Right cardiac atrium (tissue), 5 donors: ENCODE measurements at regions not wholly inside any gene's neighbourhood (a gene's known extent, or its start where the extent isn't known, plus 50 kb on each side); places are given as distances from the start of the nearest gene placed in this dataset.
A peak's percentile ranks its signal among the peaks of the same experiment; 100 is the strongest.
"Not testable (repeated sequence)": the region's sequence is repeated elsewhere in the genome, so short reads cannot be mapped to it uniquely, and the experiment has no call there.

ENCODE experiments used
- ATAC-seq, 2 donors: fragments of 200-7000 bp; cut with Tn5 transposase; one replicate each; pipeline versions ENCODE4 v1.8.0 to v1.9.1; 2020; ENCODE audit warnings: moderate library complexity in 2 of 2, mild to moderate bottlenecking in 1 of 2
- DNase-seq, 3 donors: peaks; one replicate each; pipeline ENCODE4 v3.0.0-alpha.2; 2020
- H3K27ac ChIP-seq: one replicate; pipeline ENCODE4 v1.5.1; 2013; ENCODE audit warnings: mild to moderate bottlenecking, low read length, control low read depth, moderate library complexity
- H3K27me3 ChIP-seq: one replicate; pipeline ENCODE4 v1.6.1; 2013; ENCODE audit not compliant: control insufficient read depth, insufficient read depth
- H3K4me1 ChIP-seq: one replicate; pipeline ENCODE4 v1.6.1; 2013; ENCODE audit warnings: low read length; ENCODE audit not compliant: control insufficient read depth, insufficient read depth
- H3K4me3 ChIP-seq: one replicate; pipeline ENCODE4 v1.5.1; 2013; ENCODE audit warnings: low read length, control low read depth
- H3K9me3 ChIP-seq: one replicate; pipeline ENCODE4 v1.6.1; 2013; ENCODE audit warnings: low read length; ENCODE audit not compliant: control insufficient read depth
- WGBS: extraction: QIAGEN DNeasy Blood & Tissue Kit; methylation state at CpG from one replicate; pipeline ENCODE4 v1.1.7; 2013; 5-methylcytosine and 5-hydroxymethylcytosine counted together
- intact Hi-C, 4 donors: fragments of 100-400 bp; cut with DNase I; formaldehyde crosslinking; loops; one replicate each; pipeline versions ENCODE4 v1.11.0 to v1.14.0; 2022 to 2023
- donor health status: healthy with polysubstance abuse.
- donor health status: DM: no; HTN: yes; CAD: no.
- donor health status: DM: no; HTN: no; CAD: no.
- donor health status: DM: no; HTN: yes; CAD: no; lungs with severe emphysema.
- donor health status: DM: yes; HTN: yes; CAD: no.

DNA sequence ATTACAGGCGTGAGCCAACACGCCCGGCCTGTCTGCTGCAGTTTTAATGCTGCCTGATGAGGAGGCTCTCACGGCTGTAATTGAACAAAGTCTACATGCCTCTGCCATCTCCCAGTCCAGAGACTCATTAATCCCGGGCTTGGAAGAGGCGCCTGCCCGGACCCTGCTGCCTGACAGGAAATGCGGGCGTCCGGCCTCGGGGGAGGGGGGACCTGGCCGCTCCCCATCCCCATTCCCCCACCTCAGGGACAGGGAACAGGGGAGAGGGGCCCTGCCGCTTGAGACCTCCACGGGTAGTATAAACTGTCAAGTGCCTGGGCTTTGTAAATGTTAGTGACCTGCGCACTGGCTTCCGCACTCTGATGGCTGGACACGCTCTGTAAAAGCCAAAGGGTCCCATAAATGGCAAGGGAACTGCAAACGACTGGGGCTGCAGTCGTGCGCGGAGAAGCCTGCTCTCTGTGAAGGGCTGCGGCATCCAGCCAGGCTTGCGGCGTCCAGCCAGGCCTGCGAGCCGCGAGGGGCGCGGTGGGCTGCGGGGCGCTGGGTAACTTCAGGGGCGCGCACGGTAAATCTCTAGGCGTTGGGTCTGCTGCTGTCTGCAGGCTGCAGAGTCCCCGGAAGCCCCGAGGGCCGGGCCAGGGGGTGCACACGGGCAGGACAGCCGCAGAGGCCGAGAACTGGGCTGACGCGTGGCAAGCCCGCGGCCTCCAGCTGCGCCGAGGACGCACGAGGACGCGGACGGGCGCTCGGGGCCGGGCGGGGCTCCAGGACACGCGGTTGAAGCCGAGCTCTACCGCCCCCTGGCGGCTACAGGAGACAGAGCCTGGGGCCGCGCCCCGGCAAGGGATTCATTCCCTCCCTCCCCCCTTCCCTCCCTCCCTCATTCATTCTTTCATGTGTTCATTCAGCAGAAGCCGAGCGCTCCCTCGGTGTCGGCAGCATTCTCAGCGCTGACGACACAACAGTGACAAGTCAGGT, 78.4 kb downstream of the KCNJ18 start:
- H3K4me1 ChIP-seq, H3K9me3 ChIP-seq, H3K27me3 ChIP-seq, H3K27ac ChIP-seq, DNase-seq, intact Hi-C loops, H3K4me3 ChIP-seq: not testable (repeated sequence)
- ATAC-seq: peak; percentile 82 to 93
- WGBS: 26% methylated on average over 35 of the region's 70 CpGs

DNA sequence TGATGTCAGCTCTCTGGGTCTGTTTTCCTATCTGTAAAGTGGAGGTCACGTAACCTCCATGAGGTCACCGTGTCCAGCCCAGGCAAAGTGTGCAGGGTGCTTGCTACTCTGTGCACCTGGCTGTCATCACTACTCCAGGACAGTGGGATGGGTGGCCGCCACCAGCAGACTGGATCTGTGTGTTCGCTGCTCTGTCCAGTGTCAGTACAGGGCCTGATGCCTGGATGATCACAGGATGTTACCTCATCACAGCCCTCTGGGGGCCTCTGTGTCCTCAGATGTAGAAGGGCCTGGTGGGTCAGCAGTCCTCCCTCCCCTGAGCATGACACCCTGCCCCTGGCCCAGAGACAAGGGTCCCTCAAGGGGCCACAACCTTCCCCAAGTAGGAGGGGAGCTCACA, 80.0 kb downstream of the KCNJ18 start:
- intact Hi-C loops: no loop called here
- Histone ChIP-seq H3K9me3 (no peaks in the 10 kb centered on the region), H3K27ac (no peak overlapping the region), H3K4me3 (no peak overlapping the region), H3K4me1 (no peaks in the 10 kb centered on the region), H3K27me3 (no peaks in the 10 kb centered on the region)
- 66% methylated on average over 4 of the region's 4 CpGs for WGBS
- DNase-seq (no peak), ATAC-seq (no peak)

DNA sequence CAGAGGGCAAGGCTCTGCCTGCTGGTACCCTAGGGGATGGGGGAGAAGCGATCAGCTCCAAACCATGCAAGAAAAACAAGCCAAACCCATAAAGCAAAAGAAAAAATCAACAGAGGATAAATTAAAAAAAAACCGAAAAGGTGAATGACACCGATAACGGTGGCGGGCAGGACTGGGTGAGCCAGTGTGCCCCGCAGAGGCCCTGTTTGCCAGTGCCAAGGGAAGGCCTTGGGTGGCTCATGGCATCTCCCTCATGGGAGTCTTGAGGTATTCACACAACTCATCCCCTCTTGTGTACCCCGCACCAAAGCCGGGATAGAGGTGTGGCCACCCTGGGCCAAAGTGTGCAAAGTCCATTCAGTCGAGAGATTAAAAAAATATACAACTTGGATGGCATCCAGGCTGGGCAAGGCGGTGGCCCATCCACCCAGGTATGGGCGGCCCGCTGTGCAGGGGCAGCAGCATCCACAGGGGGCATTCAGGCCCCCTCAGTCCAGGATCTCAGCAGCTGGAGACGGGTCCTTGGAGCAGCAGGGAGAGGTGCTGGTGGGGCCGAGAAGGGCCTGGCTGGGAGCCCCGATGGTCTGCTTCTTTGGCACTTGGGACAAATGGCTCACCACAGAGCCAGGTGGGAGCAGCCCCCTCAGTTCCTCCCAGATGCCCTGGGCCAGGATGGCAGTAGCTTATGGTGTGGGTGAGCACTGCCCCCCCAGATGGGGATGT, 80.8 kb downstream of the KCNJ18 start:
- DNase-seq, H3K27ac ChIP-seq, H3K4me3 ChIP-seq, intact Hi-C loops, ATAC-seq, H3K4me1 ChIP-seq, H3K27me3 ChIP-seq, H3K9me3 ChIP-seq: not testable (repeated sequence)
- 87% methylated on average over 15 of the region's 15 CpGs for WGBS

DNA sequence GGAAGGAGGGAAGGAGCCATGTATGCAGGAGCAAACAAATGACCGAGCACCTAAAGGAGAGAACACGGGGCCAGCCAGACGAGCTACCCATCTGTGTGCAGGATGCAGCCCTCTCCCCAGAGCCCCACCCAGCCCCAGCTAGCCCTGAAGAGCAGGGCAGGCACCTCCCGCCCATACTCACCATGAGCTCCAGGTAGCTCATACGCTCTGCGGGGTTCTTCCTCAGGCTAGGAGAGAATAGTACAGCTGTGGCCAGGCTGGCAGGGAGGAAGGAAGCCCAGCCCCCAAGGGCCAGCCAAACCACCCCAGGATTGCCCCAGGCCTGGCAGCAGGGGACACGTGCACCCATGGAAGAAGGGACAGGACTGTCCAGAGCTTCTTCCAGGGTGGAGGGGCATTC, 81.9 kb downstream of the KCNJ18 start:
- no peak for ATAC-seq
- WGBS: 72% methylated on average over 7 of the region's 7 CpGs
- no peaks in the 10 kb centered on the region for H3K9me3 ChIP-seq
- DNase-seq: no peak
- intact Hi-C loops: no loop called here
- no peak overlapping the region for H3K27ac ChIP-seq
- no peaks in the 10 kb centered on the region for H3K4me1 ChIP-seq
- no peak overlapping the region for H3K4me3 ChIP-seq
- no peaks in the 10 kb centered on the region for H3K27me3 ChIP-seq

DNA sequence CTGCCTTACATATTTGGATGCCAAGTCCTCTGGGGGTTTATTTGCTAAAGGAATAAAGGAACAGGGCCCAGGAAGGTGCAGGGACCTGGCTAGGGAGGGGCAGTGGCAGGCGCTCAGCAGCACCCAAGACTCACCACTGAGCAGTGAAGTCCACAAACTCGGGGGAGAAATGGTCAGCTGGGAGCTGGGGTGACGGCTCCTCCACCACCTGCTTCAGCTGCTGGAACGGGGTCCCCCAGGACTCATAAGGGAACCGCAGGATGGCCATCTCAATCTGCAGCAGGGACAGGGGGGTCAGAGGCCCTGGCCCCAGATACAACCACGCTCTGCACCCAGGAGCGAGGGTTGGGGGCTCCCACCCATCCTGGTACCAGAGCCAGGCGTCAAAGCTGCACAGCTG, 83.2 kb downstream of the KCNJ18 start:
- DNase-seq, H3K4me1 ChIP-seq, intact Hi-C loops, H3K27me3 ChIP-seq, H3K27ac ChIP-seq, ATAC-seq, H3K9me3 ChIP-seq, H3K4me3 ChIP-seq: not testable (repeated sequence)
- 69% methylated on average over 8 of the region's 8 CpGs for WGBS

DNA sequence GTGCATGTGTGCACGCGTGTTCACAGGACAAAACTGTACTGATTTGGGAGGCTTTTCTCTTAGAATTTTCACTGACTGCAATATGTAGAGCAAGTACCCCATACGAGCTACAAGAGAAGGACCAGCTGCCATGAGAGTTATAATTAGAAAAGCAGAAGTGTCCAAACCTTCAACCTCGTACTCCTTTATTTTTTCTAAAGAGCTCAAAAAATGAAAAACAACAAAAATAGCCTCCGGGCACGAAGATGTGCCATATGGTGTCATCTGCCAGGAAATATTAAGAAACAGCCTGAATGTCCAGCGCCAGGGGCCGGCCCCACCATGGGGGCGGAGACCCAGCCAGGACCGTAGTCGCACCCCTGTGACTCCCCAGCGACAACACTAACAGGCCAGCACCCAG, 84.6 kb downstream of the KCNJ18 start:
- intact Hi-C loops, H3K4me1 ChIP-seq, DNase-seq, H3K4me3 ChIP-seq, H3K27me3 ChIP-seq, H3K27ac ChIP-seq, ATAC-seq, H3K9me3 ChIP-seq: not testable (repeated sequence)
- WGBS: 82% methylated on average over 11 of the region's 12 CpGs

DNA sequence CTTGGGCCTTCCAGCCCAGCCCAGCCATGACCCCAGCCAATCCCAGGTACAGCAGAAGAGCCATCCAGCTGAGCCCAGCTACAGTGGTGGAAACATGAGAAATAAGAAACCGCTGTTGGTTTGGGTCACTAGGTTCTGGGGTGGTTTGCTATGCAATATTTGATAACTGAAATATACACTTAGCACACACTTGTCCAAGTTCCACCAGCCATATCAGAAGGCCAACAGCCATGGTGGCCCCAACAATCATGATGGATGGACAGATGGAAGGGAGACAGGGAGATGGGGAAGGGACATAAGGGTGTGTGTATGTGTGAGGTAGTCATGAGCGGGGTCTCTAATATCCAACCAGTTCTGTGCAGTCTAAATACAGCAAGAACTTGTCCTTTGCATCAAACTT, 86.5 kb downstream of the KCNJ18 start:
- H3K4me1 ChIP-seq, H3K9me3 ChIP-seq, H3K27ac ChIP-seq, H3K4me3 ChIP-seq, DNase-seq, intact Hi-C loops, H3K27me3 ChIP-seq, ATAC-seq: not testable (repeated sequence)
- WGBS: 87% methylated on average over 2 of the region's 2 CpGs

DNA sequence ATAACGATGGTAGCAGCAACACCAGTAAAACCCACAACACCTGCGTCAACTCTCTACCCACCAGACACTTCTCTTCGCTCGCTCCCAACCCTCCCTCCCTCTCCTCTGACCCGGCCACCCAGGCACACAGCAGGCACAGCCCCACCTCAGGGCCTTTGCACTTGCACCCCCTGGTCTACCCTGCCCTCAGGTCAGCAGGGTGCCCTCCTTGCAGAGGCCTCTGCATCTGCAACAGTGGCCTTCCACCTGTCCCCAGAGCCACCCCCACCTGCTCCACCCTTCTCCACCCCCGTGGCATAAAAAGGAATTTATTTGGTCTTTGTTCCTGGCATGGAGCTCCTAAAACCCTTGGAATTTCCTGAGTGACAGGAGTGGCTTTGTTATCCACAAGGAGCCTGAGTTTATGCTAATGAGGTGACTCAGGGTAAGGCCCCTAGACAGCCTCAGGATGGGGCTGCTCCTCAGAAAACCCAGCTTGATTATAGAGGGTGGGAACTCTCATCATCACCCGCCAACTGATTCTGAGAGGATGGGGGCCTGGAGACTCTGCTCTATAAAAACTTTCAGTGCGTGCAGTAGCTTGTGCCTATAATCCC, 88.1 kb downstream of the KCNJ18 start:
- H3K4me3 ChIP-seq, H3K9me3 ChIP-seq, DNase-seq, H3K4me1 ChIP-seq, H3K27me3 ChIP-seq, intact Hi-C loops, H3K27ac ChIP-seq: not testable (repeated sequence)
- ATAC-seq: peak in 1 of 2 donors; percentile 45
- WGBS: 79% methylated on average over 7 of the region's 8 CpGs

DNA sequence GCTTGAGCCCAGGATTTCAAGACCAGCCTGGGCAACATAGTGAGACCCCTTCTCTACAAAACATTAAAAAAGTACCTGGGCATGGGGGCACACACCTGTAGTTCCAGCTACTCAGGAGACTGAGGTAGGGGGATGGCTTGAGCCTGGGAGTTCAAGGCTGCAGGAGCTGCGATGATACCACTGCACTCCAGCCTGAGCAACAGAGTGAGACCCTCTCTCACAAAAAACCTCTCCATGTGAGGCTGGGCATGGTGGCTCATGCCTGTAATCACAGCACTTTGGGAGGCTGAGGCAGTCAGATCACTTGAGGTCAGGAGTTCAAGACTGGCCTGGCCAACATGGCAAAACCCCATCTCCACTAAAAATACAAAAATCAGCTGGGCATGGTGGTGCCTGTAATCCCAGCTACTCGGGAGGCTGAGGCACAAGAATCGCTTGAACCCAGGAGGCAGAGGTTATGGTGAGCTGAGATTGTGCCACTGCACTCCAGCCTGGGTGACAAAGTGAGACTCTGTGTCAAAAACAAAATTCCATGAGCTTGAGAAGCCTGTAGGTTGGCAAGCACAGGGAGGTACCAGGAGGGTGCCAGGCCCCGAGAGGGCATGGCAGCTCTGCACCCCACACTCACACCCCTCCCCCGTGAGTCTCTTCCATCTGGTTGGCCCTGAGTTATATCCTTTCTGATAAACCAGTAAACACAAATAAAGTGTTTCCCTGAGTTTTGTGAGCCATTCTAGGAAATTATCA, 88.8 kb downstream of the KCNJ18 start:
- H3K27ac ChIP-seq, H3K4me1 ChIP-seq, H3K4me3 ChIP-seq, ATAC-seq, intact Hi-C loops, H3K9me3 ChIP-seq, DNase-seq, H3K27me3 ChIP-seq: not testable (repeated sequence)
- WGBS: 59% methylated on average over 5 of the region's 5 CpGs

DNA sequence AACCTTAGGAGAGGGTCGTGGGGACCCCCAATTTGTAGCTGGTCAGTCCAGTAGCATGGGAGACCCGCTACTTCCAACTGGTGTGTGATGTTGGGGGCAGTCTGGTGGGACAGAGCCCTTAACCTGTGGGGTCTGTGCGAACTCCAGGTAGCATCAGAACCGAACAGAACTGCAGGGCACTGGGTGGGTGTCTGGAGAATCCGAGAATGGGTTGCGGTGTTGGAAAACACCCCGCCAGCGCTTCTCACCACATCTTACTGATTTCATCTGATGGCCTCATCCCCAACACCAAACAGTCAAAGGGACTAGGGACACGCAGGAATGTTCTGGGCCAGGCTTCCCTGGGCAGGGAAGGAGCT, 89.3 kb downstream of the KCNJ18 start:
- DNase-seq: not testable (repeated sequence)

More for the DNA sequence above, 89.3 kb downstream of the KCNJ18 start:
- intact Hi-C loops, H3K27me3 ChIP-seq, H3K4me1 ChIP-seq, H3K9me3 ChIP-seq, H3K4me3 ChIP-seq, H3K27ac ChIP-seq: not testable (repeated sequence)
- peak in 1 of 2 donors; percentile 39 for ATAC-seq
- WGBS: 59% methylated on average over 9 of the region's 9 CpGs
